Caco-2 (cell line): ENCODE measurements at regions not wholly inside any gene's neighbourhood (a gene's known extent, or its start where the extent isn't known, plus 50 kb on each side); places are given as distances from the start of the nearest gene placed in this dataset.

ENCODE experiments used
- BruUV-seq: library from RNA; stranded (reverse); fragments of 400-500 nt; replicated peaks from 2 replicates; lab custom pipeline; 2021; lab: Mats Ljungman, UMichigan
- CTCF ChIA-PET: fragments of 300-600 bp; sonication (Branson Sonifier 250); formaldehyde crosslinking; loops from one replicate; lab custom pipeline; 2022; ENCODE audit warnings: antibody characterized with exemption; lab: Charles Lee
- POLR2A ChIA-PET: fragments of 300-600 bp; sonication (Branson Sonifier 250); formaldehyde crosslinking; loops from one replicate; lab custom pipeline; 2022; ENCODE audit warnings: antibody characterized with exemption; lab: Charles Lee
- DNase-seq, 2 experiments: peaks; one replicate each; pipeline versions ENCODE4 v3.0.0 to v3.0.0-alpha.2; 2020 to 2022
- H3K27me3 ChIP-seq: replicated peaks from 2 replicates; pipeline ENCODE4 v1.6.0; 2011; ENCODE audit warnings: low read length; ENCODE audit not compliant: control insufficient read depth, insufficient read depth
- H3K36me3 ChIP-seq: 2 replicates; pipeline ENCODE4 v1.5.1; 2011; ENCODE audit warnings: low read length; ENCODE audit not compliant: control insufficient read depth, insufficient read depth
- H3K4me1 ChIP-seq: fragments of 250-450 bp; sonication (Bioruptor Pico); 2 replicates; pipeline ENCODE4 v1.5.1; 2020; ENCODE audit warnings: mild to moderate bottlenecking
- H3K4me3 ChIP-seq: 2 replicates; pipeline ENCODE4 v1.5.1; 2011; ENCODE audit warnings: low read depth, mild to moderate bottlenecking, control low read depth, low read length
- H3K9me3 ChIP-seq: fragments of 250-450 bp; sonication (Bioruptor Pico); 2 replicates; pipeline ENCODE4 v1.5.1; 2020; ENCODE audit warnings: mild to moderate bottlenecking, moderate library complexity
- H3K27ac Mint-ChIP-seq: one replicate; pipeline ENCODE4 v1.8.0; 2022; ENCODE audit warnings: mixed read lengths; ENCODE audit not compliant: unreplicated experiment
- H3K27me3 Mint-ChIP-seq: one replicate; pipeline ENCODE4 v1.8.0; 2022; ENCODE audit warnings: mixed read lengths; ENCODE audit not compliant: insufficient read depth, unreplicated experiment
- H3K36me3 Mint-ChIP-seq: one replicate; pipeline ENCODE4 v1.8.0; 2022; ENCODE audit warnings: mild to moderate bottlenecking, mixed read lengths; ENCODE audit not compliant: insufficient read depth, unreplicated experiment
- H3K4me1 Mint-ChIP-seq: one replicate; pipeline ENCODE4 v1.8.0; 2022; ENCODE audit warnings: low read depth, mixed read lengths; ENCODE audit not compliant: unreplicated experiment
- H3K4me3 Mint-ChIP-seq: one replicate; pipeline ENCODE4 v1.8.0; 2022; ENCODE audit warnings: mild to moderate bottlenecking, moderate library complexity, mixed read lengths; ENCODE audit not compliant: unreplicated experiment
- H3K9me3 Mint-ChIP-seq: one replicate; pipeline ENCODE4 v1.8.0; 2022; ENCODE audit warnings: mixed read lengths; ENCODE audit not compliant: unreplicated experiment
- intact Hi-C: fragments of 100-400 bp; cut with micrococcal nuclease; formaldehyde crosslinking; loops from one replicate; pipeline ENCODE4 v1.10.0; 2022; ENCODE audit not compliant: unreplicated experiment
- TF ChIP-seq, protein P1 (sequence below), 2 experiments: fragments of 200-600 bp in 1 of 2; IDR thresholded peaks; 1 replicate in 1 of 2; 2 replicates in 1 of 2; pipeline versions ENCODE4 v1.5.1 to v1.8.0; 2011 to 2022; ENCODE audit warnings: antibody characterized with exemption in 1 of 2, control low read depth in 1 of 2, inconsistent platforms in 1 of 2, low read depth in 1 of 2, low read length in 1 of 2, mild to moderate bottlenecking in 1 of 2, moderate library complexity in 1 of 2; ENCODE audit not compliant: insufficient read depth in 1 of 2, severe bottlenecking in 1 of 2, unreplicated experiment in 1 of 2

DNA sequence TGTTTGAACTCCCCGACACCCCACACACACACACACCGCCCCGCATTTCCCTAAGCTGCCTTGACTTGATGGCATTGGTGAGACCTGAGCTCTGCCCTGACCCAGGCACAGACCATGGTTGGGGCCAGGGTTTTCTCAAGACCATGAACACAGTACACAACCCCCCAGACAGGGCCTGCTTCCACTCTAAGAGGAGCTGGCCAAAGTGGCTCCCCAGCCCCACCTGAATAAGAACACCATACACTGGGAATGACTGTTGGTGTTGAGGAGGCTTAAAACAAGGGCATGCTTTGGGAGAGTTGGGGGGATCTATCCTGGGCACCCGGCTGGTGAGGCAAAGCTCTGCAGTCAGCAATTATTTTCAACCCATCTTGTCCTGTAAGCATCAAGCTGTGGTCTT lies 77.6 kb upstream of the SYT6 start:
- no peak overlapping the region for H3K4me3 Mint-ChIP-seq
- H3K27me3 Mint-ChIP-seq: no peaks in the 10 kb centered on the region
- Histone ChIP-seq H3K4me1 (no peaks in the 10 kb centered on the region), H3K27me3 (no peaks in the 10 kb centered on the region), H3K4me3 (no peak overlapping the region), H3K9me3 (no peaks in the 10 kb centered on the region), H3K36me3 (no peaks in the 10 kb centered on the region)
- no peaks in the 10 kb centered on the region for H3K9me3 Mint-ChIP-seq
- no peak for DNase-seq
- intact Hi-C loops: no loop called here
- no peak overlapping the region for H3K27ac Mint-ChIP-seq
- no TSS peak for BruUV-seq
- TF ChIP-seq, protein P1, sequence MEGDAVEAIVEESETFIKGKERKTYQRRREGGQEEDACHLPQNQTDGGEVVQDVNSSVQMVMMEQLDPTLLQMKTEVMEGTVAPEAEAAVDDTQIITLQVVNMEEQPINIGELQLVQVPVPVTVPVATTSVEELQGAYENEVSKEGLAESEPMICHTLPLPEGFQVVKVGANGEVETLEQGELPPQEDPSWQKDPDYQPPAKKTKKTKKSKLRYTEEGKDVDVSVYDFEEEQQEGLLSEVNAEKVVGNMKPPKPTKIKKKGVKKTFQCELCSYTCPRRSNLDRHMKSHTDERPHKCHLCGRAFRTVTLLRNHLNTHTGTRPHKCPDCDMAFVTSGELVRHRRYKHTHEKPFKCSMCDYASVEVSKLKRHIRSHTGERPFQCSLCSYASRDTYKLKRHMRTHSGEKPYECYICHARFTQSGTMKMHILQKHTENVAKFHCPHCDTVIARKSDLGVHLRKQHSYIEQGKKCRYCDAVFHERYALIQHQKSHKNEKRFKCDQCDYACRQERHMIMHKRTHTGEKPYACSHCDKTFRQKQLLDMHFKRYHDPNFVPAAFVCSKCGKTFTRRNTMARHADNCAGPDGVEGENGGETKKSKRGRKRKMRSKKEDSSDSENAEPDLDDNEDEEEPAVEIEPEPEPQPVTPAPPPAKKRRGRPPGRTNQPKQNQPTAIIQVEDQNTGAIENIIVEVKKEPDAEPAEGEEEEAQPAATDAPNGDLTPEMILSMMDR (IDR thresholded peaks at IDR 0.05; ENCODE audit: insufficient read depth in 1 of 2, low read depth in 1 of 2, low read length in 1 of 2, severe bottlenecking in 1 of 2, unreplicated experiment in 1 of 2): no peak
- no peaks in the 10 kb centered on the region for H3K36me3 Mint-ChIP-seq
- ChIA-PET POLR2A (no interaction called here), CTCF (no interaction called here)
- H3K4me1 Mint-ChIP-seq: no peaks in the 10 kb centered on the region

GRCh38 chr1:114229368-114229767 lies 75.7 kb upstream of the SYT6 start:
- no TSS peak for BruUV-seq
- CTCF ChIA-PET: no interaction called here
- H3K9me3 Mint-ChIP-seq: no peaks in the 10 kb centered on the region

GRCh38 chr1:114227059-114227458 lies 73.4 kb upstream of the SYT6 start:
- H3K36me3 ChIP-seq: no peaks in the 10 kb centered on the region
- intact Hi-C loops: no loop called here
- no peaks in the 10 kb centered on the region for H3K4me1 ChIP-seq
- BruUV-seq: no TSS peak
- H3K9me3 ChIP-seq: no peaks in the 10 kb centered on the region
- DNase-seq: no peak
- TF ChIP-seq, protein P1 (IDR thresholded peaks at IDR 0.05; ENCODE audit: insufficient read depth in 1 of 2, low read depth in 1 of 2, low read length in 1 of 2, severe bottlenecking in 1 of 2, unreplicated experiment in 1 of 2): no peak
- ChIA-PET POLR2A (no interaction called here), CTCF (no interaction called here)
- H3K4me3 ChIP-seq: no peak overlapping the region
- Mint-ChIP-seq H3K4me3 (no peak overlapping the region), H3K27me3 (no peaks in the 10 kb centered on the region), H3K27ac (no peak overlapping the region), H3K36me3 (no peaks in the 10 kb centered on the region), H3K4me1 (no peaks in the 10 kb centered on the region), H3K9me3 (no peaks in the 10 kb centered on the region)
- H3K27me3 ChIP-seq: no peaks in the 10 kb centered on the region

More at GRCh38 chr1:114229368-114229767, 75.7 kb upstream of the SYT6 start:
- Histone ChIP-seq H3K9me3 (no peaks in the 10 kb centered on the region), H3K4me3 (no peak overlapping the region), H3K4me1 (no peaks in the 10 kb centered on the region), H3K27me3 (no peaks in the 10 kb centered on the region), H3K36me3 (no peaks in the 10 kb centered on the region)
- no peak for DNase-seq
- intact Hi-C loops: no loop called here
- H3K4me3 Mint-ChIP-seq: no peak overlapping the region
- TF ChIP-seq, protein P1 (IDR thresholded peaks at IDR 0.05; ENCODE audit: insufficient read depth in 1 of 2, low read depth in 1 of 2, low read length in 1 of 2, severe bottlenecking in 1 of 2, unreplicated experiment in 1 of 2): no peak
- POLR2A ChIA-PET: no interaction called here
- no peaks in the 10 kb centered on the region for H3K36me3 Mint-ChIP-seq
- no peak overlapping the region for H3K27ac Mint-ChIP-seq
- H3K4me1 Mint-ChIP-seq: no peaks in the 10 kb centered on the region
- no peaks in the 10 kb centered on the region for H3K27me3 Mint-ChIP-seq
